ENCODE measurements at regions not wholly inside any gene's neighbourhood (a gene's known extent, or its start where the extent isn't known, plus 50 kb on each side); places are given as distances from the start of the nearest gene placed in this dataset.

- no peak for DNase-seq (ENCODE audit: low read depth, low spot score)
These were observed 119.3 kb upstream of the GJB6 start for GRCh38 chr13:20351281-20352022.

DNA sequence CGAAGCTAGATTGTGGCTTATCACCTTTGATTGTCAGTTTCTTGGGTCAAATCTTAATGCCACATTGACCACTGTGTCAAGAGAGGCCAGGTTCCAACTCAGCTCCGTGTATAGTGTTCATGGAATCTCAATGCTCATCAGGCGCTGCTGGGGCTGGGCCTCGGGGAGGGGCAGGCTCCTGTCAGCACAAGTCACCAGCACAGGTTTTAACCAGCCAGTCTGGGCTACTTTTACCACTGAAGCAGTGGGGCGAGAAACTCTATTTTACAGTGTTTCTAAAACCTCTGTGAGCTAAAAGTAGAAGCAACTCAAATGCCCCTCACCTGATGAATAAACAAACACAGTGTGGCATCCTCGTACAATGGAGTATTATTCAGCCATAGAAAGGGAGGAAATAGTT, 118.7 kb upstream of the GJB6 start:
- DNase-seq (ENCODE audit: low read depth, low spot score) = no peak

- no peak for DNase-seq (ENCODE audit: low read depth, low spot score)
These were observed 118.3 kb upstream of the GJB6 start for GRCh38 chr13:20350382-20350763.

GRCh38 chr13:20349564-20350381, 117.7 kb upstream of the GJB6 start:
- DNase-seq (ENCODE audit: low read depth, low spot score) = no peak

DNA sequence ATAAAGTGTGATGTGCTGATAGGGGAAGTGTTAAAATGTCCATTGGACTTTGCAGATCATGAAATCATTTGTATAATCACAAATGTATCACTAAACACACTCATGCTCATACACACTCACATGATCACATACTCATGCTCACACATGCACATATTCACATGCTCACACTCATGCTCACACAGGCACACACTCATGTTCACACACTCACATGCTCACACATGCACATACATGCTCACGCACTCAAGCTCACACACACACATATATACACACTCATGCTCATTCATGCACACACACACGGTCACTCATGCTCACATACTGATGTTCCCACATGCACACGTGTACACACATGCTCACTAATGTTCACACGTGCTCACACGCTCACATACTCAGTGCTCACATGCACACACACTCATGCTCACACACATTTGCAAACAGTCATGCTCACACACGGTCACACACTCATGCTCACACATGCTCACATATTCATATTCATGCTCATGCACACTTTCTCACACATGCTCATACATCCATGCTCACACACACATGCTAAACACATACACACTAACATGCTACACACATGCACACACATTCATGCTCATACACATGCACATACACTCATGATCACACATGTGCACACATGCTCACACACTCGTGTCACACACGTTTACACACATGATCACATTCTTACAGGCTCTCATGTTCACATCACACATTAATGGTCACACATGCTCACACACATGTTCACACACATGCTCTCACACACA, 116.7 kb upstream of the GJB6 start:
- no peak for DNase-seq (ENCODE audit: low read depth, low spot score)

- no peak for DNase-seq (ENCODE audit: low read depth, low spot score)
These were observed 115.9 kb upstream of the GJB6 start for GRCh38 chr13:20348018-20348417.

GRCh38 chr13:20344836-20345490, 112.8 kb upstream of the GJB6 start:
- no peak for DNase-seq (ENCODE audit: low read depth, low spot score)

DNA sequence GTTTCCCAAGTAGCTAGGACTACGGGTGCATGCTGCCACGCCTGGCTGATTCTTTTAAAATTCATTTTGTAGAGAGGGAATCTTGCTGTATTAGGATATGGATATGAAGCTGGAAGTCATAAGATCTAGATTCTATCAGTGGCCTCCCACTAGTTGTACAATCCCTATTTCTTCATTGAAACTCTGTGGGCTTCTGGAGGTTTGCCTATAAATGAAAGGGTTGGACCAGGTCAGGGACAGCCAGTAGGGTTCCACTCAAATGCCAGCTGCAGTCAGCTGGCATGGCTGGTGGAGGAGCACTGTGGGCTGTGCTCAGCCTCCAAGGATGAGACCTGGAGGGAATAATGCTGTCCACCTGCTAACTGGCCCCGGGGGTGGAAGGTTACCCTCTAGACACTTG, 110.2 kb upstream of the GJB6 start:
- DNase-seq (ENCODE audit: low read depth, low spot score) = no peak

DNA sequence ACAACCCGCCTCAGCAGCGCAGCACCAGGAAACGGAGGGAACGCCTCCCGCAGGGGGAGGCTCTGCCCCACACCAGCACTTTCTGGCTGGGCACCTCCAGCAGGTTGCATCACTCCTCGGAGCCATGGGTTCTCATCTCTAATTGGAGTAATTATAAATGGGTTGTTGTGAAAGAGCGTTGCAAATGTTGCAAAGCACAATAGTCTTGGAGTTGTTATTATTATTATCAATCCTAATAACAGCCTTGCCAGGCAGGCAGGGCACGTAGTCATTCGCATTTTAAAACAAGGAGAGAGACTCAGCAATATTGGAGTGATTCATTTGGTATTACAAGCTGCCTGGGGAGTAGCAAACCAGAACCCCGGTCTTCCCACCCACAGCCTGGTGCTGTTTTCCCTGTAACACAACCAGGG, 108.6 kb upstream of the GJB6 start:
- no peak for DNase-seq (ENCODE audit: low read depth, low spot score)

GRCh38 chr13:20340136-20340758, 108.1 kb upstream of the GJB6 start:
- DNase-seq (ENCODE audit: low read depth, low spot score) = no peak

DNA sequence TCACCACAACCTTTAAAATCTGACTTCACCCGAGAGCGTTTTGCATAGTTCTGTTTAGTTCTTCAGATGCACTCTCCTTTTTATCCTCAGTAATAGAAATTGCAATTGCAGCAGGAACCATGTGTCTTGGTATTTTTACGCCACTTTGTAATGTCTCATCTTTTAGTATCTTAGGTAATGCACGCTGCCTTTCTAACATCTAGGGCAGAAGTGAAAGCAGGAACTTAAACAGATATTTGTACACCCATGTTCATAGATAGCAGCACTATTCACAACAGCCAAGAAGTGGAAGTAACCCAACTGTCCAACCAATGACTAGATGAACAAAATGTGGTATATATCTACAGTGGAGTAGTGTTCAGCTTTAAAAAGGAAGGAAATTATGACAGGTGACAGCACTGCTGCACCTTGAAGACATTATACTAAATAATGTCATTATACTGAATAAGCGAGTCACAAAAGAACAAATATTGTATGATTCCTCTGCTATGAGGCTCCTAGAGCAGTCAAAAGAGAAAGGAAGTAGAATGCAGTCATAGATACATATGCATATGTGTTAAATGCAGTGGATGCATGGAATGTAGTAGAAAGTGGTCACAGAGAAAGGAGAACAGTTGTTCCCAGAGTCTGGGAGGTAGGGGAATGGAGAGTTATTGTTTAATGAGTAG, 105.9 kb upstream of the GJB6 start:
- no peak for DNase-seq (ENCODE audit: low read depth, low spot score)

GRCh38 chr13:20336761-20337160, 104.6 kb upstream of the GJB6 start:
- DNase-seq (ENCODE audit: low read depth, low spot score) = no peak

GRCh38 chr13:20334309-20334708, 102.2 kb upstream of the GJB6 start:
- DNase-seq (ENCODE audit: low read depth, low spot score) = no peak

- no peak for DNase-seq (ENCODE audit: low read depth, low spot score)
These were observed 100.4 kb upstream of the GJB6 start for GRCh38 chr13:20332361-20333096.

DNA sequence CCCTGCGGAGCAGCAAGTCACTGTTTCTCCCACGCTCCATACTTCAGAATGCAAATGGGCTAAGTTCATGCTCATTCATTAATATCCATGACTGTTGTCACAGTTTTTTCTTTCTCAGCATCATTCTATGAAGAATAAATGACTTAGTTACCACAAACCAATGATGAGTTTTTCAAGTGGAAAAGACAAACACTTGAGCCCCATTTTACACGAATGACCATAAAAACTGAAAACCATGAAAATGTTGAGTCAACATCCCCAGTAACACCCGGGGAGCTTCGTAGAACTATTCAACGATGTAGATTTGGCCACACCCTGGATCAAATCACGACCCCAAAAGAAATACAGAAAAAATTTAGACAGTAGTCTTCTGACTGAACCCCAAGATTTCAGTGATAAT, 99.8 kb upstream of the GJB6 start:
- DNase-seq (ENCODE audit: low read depth, low spot score) = no peak

- no peak for DNase-seq (ENCODE audit: low read depth, low spot score)
These were observed 99.3 kb upstream of the GJB6 start for GRCh38 chr13:20331419-20331818.

- no peak for DNase-seq (ENCODE audit: low read depth, low spot score)
These were observed 94.7 kb upstream of the GJB6 start for GRCh38 chr13:20326809-20327208.

DNA sequence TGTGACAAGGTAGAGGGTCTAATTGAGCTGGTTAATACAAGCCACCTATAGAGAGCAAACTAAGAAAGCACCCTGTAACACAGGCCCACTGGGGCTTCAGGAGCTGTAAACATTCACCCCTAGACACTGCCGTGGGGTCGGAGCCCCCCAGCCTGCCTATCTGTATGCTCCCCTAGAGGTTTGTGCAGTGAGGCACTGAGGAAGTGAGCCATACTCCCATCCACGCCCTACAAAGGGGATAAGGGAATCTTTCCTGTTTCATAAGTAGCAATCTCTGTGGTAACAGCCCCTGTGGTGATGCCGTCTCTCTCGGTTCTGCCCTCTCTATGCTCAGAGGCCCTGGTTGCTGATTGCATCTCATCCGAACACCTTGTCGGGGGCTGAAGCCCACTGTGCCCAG, 94.2 kb upstream of the GJB6 start:
- no peak for DNase-seq (ENCODE audit: low read depth, low spot score)

DNA sequence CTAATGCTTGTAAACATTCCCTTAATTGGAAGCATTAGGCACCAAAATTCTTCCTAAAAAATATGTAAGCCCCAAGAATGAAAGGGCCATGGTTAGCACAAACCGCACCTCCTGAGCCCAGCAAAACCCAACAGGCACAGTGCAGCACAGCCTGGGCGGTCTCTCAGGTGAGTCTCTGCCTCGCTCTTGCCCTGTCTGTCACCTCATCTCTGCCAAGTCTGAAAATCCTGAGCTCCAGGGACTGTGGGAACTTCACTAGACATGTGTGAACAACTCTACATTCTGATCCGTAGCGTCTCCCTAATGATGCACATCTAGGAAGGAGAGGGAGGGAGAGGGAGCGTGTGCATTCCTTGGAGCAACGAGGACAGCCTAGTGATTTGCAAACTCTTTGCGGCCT, 88.8 kb upstream of the GJB6 start:
- DNase-seq (ENCODE audit: low read depth, low spot score) = no peak

- no peak for DNase-seq (ENCODE audit: low read depth, low spot score)
These were observed 81.8 kb upstream of the GJB6 start for GRCh38 chr13:20313896-20314295.

Measured in iPS DF 19.7 (cell line).